ENCODE measurements at regions not wholly inside any gene's neighbourhood (a gene's known extent, or its start where the extent isn't known, plus 50 kb on each side); places are given as distances from the start of the nearest gene placed in this dataset.
A peak's percentile ranks its signal among the peaks of the same experiment; 100 is the strongest.

- no peak for DNase-seq
Observed at GRCh38 chr12:98073610-98074009, 441.8 kb upstream of the TMPO start.

GRCh38 chr12:98074286-98074685, 441.1 kb upstream of the TMPO start:
- no peak for DNase-seq

- DNase-seq = no peak
Observed at GRCh38 chr12:98084391-98084790, 431.0 kb upstream of the TMPO start.

- DNase-seq = no peak
Observed at GRCh38 chr12:98085046-98085755, 430.2 kb upstream of the TMPO start.

- DNase-seq = peak; percentile 41
Observed at GRCh38 chr12:98090731-98091130, 424.7 kb upstream of the TMPO start.

GRCh38 chr12:98096436-98096835, 419.0 kb upstream of the TMPO start:
- DNase-seq = no peak

GRCh38 chr12:98106031-98106683, 409.2 kb upstream of the TMPO start:
- DNase-seq = no peak

GRCh38 chr12:98109266-98109665, 406.1 kb upstream of the TMPO start:
- DNase-seq = peak; percentile 69

- DNase-seq = peak; percentile 34
Observed at GRCh38 chr12:98110536-98110935, 404.9 kb upstream of the TMPO start.

- DNase-seq = no peak
Observed at GRCh38 chr12:98113548-98113947, 401.8 kb upstream of the TMPO start.

GRCh38 chr12:98121963-98122362, 393.4 kb upstream of the TMPO start:
- DNase-seq = no peak

GRCh38 chr12:98123021-98123461, 392.3 kb upstream of the TMPO start:
- DNase-seq = no peak

- DNase-seq = no peak
Observed at GRCh38 chr12:98126637-98127335, 388.6 kb upstream of the TMPO start.

GRCh38 chr12:98127336-98127679, 388.1 kb upstream of the TMPO start:
- DNase-seq = no peak

- no peak for DNase-seq
Observed at GRCh38 chr12:98127854-98128253, 387.5 kb upstream of the TMPO start.

- no peak for DNase-seq
Observed at GRCh38 chr12:98136544-98136943, 378.8 kb upstream of the TMPO start.

- DNase-seq = no peak
Observed at GRCh38 chr12:98137278-98137677, 378.1 kb upstream of the TMPO start.

GRCh38 chr12:98144953-98145352, 370.4 kb upstream of the TMPO start:
- DNase-seq = no peak

GRCh38 chr12:98146043-98146442, 369.3 kb upstream of the TMPO start:
- no peak for DNase-seq

- no peak for DNase-seq
Observed at GRCh38 chr12:98146487-98146886, 368.9 kb upstream of the TMPO start.

GRCh38 chr12:98149270-98149669, 366.1 kb upstream of the TMPO start:
- DNase-seq = no peak

- DNase-seq = no peak
Observed at GRCh38 chr12:98149691-98150210, 365.6 kb upstream of the TMPO start.

GRCh38 chr12:98151105-98151590, 364.2 kb upstream of the TMPO start:
- no peak for DNase-seq

- DNase-seq = no peak
Observed at GRCh38 chr12:98151984-98152383, 363.4 kb upstream of the TMPO start.

Data from NCI-H1694 (cell line).